ENCODE measurements at regions not wholly inside any gene's neighbourhood (a gene's known extent, or its start where the extent isn't known, plus 50 kb on each side); places are given as distances from the start of the nearest gene placed in this dataset.

GRCh38 chr2:157127249-157128012 is 130.1 kb upstream of the GALNT5 start:
- TF ChIP-seq CTCF (conservative IDR thresholded peaks at IDR 0.05; ENCODE audit: low read depth, low read length) (no peak), RFX5 (IDR thresholded peaks at IDR 0.05; ENCODE audit: low read depth, low read length) (no peak), USF2 (IDR thresholded peaks at IDR 0.05; ENCODE audit: low read depth, low read length) (no peak)

Measured in IMR-90 (cell line).